PFSK-1 (cell line): ENCODE measurements at regions not wholly inside any gene's neighbourhood (a gene's known extent, or its start where the extent isn't known, plus 50 kb on each side); places are given as distances from the start of the nearest gene placed in this dataset.

Experiments
- FOXP2 ChIP-seq: optimal IDR thresholded peaks from 2 replicates; pipeline ENCODE3; 2011; ENCODE audit warnings: borderline replicate concordance, control low read depth, inconsistent platforms; ENCODE audit not compliant: insufficient read depth; ENCODE audit errors: extremely low read length, extremely low read depth
- POLR2AphosphoS5 ChIP-seq: IDR thresholded peaks from 2 replicates; pipeline ENCODE4 v1.6.1; 2012; ENCODE audit warnings: low read depth, mild to moderate bottlenecking, control low read depth, low read length, moderate library complexity
- REST ChIP-seq, 2 experiments: IDR thresholded peaks; 2 replicates each; pipeline versions ENCODE4 v1.6.1 to v1.8.0; 2011 to 2012; ENCODE audit warnings: low read depth in 2 of 2, low read length in 2 of 2, control low read depth in 1 of 2, inconsistent platforms in 1 of 2, mild to moderate bottlenecking in 1 of 2, moderate library complexity in 1 of 2; ENCODE audit not compliant: insufficient read depth in 1 of 2
- SIN3A ChIP-seq: IDR thresholded peaks from 2 replicates; pipeline ENCODE4 v1.6.1; 2012; ENCODE audit warnings: mild to moderate bottlenecking, low read length, moderate library complexity, borderline replicate concordance; ENCODE audit not compliant: insufficient read depth
- TAF1 ChIP-seq: IDR thresholded peaks from 2 replicates; pipeline ENCODE4 v1.6.1; 2012; ENCODE audit warnings: low read length, control low read depth, borderline replicate concordance; ENCODE audit not compliant: insufficient read depth

- TF ChIP-seq TAF1 (no peak), POLR2AphosphoS5 (no peak), REST (IDR thresholded peaks at IDR 0.05; ENCODE audit: insufficient read depth in 1 of 2, low read depth in 2 of 2, low read length in 2 of 2) (no peak), SIN3A (no peak)
Observed at GRCh38 chrX:115958687-115959359, 211.7 kb upstream of the AGTR2 start.

DNA sequence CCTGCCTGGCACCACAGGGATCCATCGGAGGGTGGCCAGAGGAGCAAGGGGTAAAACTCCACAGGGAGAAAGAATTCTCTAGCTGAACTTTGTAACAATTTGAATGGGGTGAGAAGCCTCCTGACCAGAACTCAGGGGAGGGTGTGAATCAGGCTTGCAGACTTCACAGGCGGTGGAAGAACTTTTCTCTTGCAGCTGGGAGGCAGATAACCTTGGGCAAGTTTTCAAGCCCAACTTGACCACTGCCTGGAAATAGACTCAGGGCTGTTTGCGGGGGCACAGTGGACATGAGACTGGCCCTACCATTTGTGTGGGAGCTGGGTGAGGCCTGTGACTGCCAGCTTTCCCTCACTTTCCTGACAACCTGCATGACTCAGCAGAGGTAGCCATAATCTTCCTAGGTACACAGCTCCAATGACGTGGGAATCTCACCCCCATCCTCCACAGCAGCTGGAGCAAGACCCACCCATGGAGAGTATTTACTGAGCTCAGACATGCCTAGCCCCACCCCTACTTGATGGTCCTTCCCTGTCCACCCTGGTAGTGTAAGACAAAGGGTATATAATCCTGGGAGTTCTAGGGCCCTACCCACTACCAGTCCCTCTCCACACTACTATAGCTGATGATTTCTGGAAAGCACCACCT, 210.0 kb upstream of the AGTR2 start:
- TF ChIP-seq FOXP2 (no peak), TAF1 (no peak), POLR2AphosphoS5 (no peak), REST (IDR thresholded peaks at IDR 0.05; ENCODE audit: insufficient read depth in 1 of 2, low read depth in 2 of 2, low read length in 2 of 2) (no peak), SIN3A (no peak)

DNA sequence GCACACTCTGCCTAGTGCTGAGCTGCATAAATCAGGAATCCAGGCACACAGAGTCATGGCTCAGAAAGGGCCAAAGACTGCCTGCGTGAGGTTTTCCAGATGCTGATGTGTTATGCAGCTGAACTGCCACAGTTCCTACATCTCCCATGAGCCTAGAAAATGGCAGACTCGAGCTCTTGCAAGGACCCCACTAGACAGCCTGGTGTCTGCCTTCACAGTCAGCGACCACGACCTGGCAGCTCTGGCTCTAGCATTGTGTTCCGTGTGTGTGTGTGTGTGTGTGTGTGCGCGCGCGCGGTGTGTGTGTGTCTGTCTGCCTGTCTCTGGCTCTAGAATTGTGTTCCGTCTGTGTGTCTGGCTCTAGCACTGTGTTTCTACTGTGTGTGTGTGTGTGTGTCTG, 203.6 kb upstream of the AGTR2 start:
- TF ChIP-seq FOXP2 (no peak), TAF1 (no peak), SIN3A (no peak), POLR2AphosphoS5 (no peak), REST (IDR thresholded peaks at IDR 0.05; ENCODE audit: insufficient read depth in 1 of 2, low read depth in 2 of 2, low read length in 2 of 2) (no peak)

- TF ChIP-seq POLR2AphosphoS5, result peak; percentile 29; the same call in 1 of the 2 replicates
- no peak for TF ChIP-seq TAF1
Observed at GRCh38 chrX:115968436-115969252, 201.9 kb upstream of the AGTR2 start.

- no peak for TF ChIP-seq REST (IDR thresholded peaks at IDR 0.05; ENCODE audit: insufficient read depth in 1 of 2, low read depth in 2 of 2, low read length in 2 of 2)
- no peak for TF ChIP-seq SIN3A
- no peak for TF ChIP-seq POLR2AphosphoS5
- TF ChIP-seq TAF1, result no peak
- TF ChIP-seq FOXP2, result no peak
Observed at GRCh38 chrX:115970718-115971117, 199.8 kb upstream of the AGTR2 start.
